ENCODE measurements at regions not wholly inside any gene's neighbourhood (a gene's known extent, or its start where the extent isn't known, plus 50 kb on each side); places are given as distances from the start of the nearest gene placed in this dataset.

GRCh38 chr7:9945857-9946256 lies 1027.8 kb upstream of the PHF14 start:
- no peak for TF ChIP-seq CTCF (IDR thresholded peaks at IDR 0.05)
- TF ChIP-seq POLR2AphosphoS5 (IDR thresholded peaks at IDR 0.05), result no peak
- no peak for TF ChIP-seq POLR2A (IDR thresholded peaks at IDR 0.05)

Data from upper lobe of left lung (tissue), 4 donors.